M059J (cell line): ENCODE measurements at regions not wholly inside any gene's neighbourhood (a gene's known extent, or its start where the extent isn't known, plus 50 kb on each side); places are given as distances from the start of the nearest gene placed in this dataset.

Experiments used
- DNase-seq: peaks from one replicate; pipeline ENCODE4 v3.0.0-alpha.2; 2012; ENCODE audit warnings: low read depth

DNA sequence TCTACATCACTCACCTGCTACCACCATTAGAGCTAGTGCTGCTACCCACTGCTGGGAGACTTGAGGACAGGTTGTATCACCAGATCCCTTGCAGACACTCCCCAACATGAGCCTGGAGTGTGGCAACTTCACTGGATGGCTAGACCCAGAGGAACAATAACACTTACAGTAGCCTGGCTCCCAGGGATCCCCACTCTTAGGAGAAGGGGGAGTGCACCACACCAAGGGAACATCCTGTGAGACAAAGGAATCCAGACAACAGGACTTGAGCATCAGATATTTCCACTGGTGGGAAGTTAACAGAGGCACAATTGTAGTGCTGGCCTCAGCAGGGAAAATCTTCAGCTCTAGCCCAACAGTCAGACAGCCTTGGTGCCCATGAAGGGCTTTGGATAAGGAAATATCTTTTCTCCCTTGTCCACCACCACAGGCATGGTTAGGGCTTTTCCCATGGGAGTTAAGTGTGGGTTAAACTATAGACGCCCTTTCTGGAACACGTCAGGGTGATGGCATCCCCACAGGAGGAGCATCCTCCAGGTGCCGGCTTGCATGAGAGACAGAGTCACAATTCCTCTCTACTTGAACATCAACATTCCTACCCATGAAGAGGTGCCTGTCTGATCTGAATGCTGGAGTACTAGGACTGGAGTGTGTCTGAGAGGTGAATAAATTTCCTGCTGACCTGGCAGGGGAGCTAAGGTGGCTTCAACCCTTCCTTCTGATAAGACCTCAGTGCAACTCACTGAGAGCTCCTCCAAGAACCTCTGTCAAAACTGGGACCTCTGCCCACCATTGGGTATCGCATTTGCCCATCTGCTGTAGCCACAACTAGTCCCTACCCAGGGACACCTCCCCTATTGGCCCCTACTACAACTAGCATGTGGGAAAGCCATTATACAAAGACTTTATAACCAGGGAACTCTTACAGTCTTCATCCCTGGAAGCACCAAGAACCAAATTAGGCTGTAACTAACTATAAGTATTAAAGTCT lies 55.4 kb upstream of the SIRPG start:
- peak; percentile 42 for DNase-seq

DNA sequence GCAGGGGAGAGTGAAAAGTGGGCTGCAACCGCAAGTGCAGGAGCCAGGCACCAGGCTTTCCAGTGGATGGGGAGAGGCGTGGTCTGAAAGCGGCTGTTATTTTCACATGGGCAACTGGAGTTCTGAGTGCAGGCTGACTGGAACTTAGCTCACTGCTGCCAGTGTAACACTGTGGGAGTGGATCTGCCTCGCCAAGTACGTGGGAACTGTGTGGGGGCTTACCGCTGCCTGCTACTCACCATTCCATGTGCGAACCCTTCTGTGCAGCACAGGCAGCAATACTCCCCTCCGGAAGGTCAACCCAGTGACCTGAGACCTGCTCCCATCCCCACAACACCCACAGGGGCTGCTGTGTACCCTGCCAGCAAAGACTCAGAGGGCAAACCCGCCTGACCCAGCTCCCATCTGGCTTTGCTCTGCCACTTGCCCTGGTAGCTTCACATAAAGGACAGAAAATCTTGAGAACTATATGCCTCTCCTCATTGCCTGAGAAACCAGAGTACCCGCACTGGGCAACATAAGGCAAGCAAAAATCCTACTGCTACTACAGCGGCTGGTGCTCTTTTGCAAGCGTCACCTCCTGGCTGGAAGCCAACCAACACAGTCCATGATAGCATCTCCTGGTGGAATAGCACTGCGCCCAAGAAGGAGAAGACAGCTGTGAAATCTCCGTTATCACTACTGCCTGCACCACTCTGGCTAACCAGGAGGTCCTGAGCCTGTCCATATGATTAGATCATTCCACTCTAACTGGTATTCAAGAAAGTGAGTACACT lies 54.4 kb upstream of the SIRPG start:
- DNase-seq, result peak; percentile 47

DNA sequence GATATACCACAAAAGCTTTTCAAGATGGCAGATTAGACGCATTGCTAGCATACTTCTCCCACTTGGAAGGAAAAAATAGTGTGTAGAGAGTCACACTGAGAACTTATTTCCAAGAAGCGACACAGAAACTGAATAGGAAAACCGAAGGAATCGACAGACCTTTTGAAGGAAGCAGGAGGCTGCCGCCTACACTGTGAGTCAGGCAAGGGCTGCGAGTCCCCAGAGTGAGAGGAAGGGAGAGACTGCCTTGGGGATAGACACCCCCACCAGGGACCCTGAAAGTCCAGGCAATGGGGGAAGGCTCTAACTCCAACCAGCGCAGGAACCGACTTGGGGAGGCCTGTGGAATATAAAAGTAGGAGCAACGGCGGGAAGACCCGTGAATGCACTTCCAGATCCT lies 53.7 kb upstream of the SIRPG start:
- no peak for DNase-seq

DNA sequence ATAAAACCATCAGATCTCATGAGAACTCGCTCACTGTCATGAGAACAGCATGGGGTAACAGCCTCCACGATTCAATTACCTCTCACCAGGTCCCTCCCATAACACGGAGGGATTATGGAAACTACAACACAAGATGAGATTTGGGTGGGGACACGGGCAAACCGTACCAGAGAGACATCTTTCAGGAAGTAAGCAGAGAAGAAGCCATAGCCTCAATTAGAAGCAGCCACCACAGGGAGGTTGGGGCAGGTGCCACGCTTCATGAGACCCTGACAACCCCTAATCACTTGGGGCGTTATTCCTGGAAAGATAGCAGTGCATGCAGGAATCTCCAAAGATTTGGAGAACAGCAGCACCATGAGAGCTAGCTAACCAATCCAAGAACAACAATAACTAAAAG lies 52.9 kb upstream of the SIRPG start:
- DNase-seq, result no peak

GRCh38 chr20:1707588-1708449 lies 50.2 kb upstream of the SIRPG start:
- DNase-seq, result peak; percentile 53
